RWPE1 (cell line): ENCODE measurements at regions not wholly inside any gene's neighbourhood (a gene's known extent, or its start where the extent isn't known, plus 50 kb on each side); places are given as distances from the start of the nearest gene placed in this dataset.

Source experiments
- CTCF ChIA-PET: fragments of 350-600 bp; sonication (Branson Sonifier 250); formaldehyde crosslinking; extraction: SDS; loops from one replicate; lab custom pipeline; 2021; lab: Yijun Ruan, JAX
- POLR2A ChIA-PET: fragments of 400-600 bp; formaldehyde crosslinking; extraction: SDS; loops from one replicate; lab custom pipeline; 2020; ENCODE audit warnings: antibody characterized with exemption; ENCODE audit not compliant: low non-redundant PET; lab: Yijun Ruan, JAX
- DNase-seq: peaks from one replicate; pipeline ENCODE4 v3.0.0; 2012; ENCODE audit warnings: low spot score
- H3K27ac ChIP-seq: fragments of 450-650 bp; 2 replicates; pipeline ENCODE4 v1.5.1; 2017
- TF ChIP-seq, protein P1 (sequence below): fragments of 450-650 bp; conservative IDR thresholded peaks from 2 replicates; pipeline ENCODE4 v1.5.1; 2017; ENCODE audit warnings: low read depth, mild to moderate bottlenecking

DNA sequence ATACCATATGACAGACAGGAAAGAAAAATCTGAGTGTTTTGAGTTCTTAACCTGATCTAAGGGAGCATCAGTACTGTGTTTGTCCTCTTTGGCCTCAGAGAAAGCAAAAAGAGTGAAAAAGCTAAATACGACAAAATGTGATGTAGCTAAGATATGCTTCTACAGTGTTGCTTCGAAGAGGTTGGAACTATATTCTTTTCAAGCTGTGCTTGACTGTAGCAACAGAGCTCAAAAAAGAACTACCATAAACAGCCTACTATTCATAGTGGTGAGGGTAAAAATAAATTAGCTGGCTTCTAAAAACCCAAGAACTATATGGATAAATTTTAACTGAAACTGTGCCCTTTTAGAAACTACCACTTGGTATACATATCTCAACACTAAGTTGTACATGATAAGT lies 881.8 kb upstream of the PCDH10 start:
- CTCF ChIA-PET: no interaction called here
- no peak for DNase-seq
- TF ChIP-seq, protein P1, sequence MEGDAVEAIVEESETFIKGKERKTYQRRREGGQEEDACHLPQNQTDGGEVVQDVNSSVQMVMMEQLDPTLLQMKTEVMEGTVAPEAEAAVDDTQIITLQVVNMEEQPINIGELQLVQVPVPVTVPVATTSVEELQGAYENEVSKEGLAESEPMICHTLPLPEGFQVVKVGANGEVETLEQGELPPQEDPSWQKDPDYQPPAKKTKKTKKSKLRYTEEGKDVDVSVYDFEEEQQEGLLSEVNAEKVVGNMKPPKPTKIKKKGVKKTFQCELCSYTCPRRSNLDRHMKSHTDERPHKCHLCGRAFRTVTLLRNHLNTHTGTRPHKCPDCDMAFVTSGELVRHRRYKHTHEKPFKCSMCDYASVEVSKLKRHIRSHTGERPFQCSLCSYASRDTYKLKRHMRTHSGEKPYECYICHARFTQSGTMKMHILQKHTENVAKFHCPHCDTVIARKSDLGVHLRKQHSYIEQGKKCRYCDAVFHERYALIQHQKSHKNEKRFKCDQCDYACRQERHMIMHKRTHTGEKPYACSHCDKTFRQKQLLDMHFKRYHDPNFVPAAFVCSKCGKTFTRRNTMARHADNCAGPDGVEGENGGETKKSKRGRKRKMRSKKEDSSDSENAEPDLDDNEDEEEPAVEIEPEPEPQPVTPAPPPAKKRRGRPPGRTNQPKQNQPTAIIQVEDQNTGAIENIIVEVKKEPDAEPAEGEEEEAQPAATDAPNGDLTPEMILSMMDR: no peak
- POLR2A ChIA-PET: no interaction called here
- no peak overlapping the region for H3K27ac ChIP-seq

DNA sequence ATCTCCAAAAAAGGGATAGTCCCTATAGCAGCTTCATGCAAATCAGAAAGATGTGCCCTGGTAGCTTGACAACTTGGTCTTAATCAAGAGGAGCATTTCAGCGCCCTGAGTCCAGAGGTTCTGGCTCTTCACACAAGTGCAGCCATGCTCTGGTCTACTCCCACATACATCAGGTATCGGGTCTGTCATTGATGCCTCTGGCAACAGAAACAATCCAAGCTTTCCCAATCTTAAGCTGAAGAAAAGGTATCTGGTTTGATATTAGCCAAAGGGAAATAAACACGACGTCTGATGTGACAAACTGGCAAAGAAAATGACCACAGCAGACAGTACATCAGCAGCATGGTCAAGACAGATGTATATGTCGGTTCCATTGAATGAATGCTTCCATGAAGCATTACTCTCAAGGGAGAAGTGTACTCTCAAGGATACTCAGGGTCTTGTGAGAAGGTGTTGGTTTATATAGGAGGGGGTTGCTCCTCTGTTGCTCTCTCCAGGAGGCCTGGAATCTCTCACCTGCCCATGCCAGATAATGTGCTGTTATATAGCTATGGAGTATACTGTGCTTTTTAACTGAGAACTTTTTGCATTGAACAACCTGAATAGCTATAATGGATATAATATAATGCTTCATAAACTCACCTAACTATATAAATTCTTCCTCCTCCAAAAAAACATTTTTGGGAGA lies 879.6 kb upstream of the PCDH10 start:
- TF ChIP-seq, protein P1: no peak
- no peak overlapping the region for H3K27ac ChIP-seq
- DNase-seq: no peak
- POLR2A ChIA-PET: no interaction called here
- CTCF ChIA-PET: interaction anchor here (0.6 kb wide), 1 partner anchor 30 kb away, joined by 4 read pairs; no protein-coding TSS in a partner anchor

DNA sequence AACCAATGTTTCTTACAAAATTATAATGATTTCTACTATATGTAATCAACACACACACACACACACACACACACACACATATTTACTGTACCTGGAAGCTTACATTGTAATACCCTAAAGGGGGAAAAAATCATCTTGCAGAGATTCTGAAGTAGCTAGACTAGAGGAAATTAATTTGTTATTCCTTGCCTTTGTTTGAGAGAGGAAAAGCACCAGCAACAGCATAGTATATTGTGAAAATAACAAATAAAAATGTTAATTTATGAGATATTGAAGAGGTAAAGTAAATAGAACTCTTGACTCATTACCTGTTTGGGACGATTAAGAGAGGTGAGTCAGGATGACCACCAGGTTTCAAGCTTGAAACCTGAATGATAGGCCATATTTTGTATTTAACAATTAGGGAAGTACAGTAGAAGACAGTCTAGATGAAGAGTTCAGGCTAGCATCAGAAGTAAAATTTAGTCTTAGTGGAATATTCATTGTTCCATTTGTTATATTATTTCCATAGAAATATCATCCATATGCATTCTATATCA lies 873.4 kb upstream of the PCDH10 start:
- POLR2A ChIA-PET: interaction anchor here (0.5 kb wide), 1 partner anchor 40 kb away, joined by 5 read pairs; no protein-coding TSS in a partner anchor
- peak; percentile 23 for DNase-seq
- H3K27ac ChIP-seq: no peak overlapping the region
- TF ChIP-seq, protein P1: no peak
- CTCF ChIA-PET: no interaction called here

DNA sequence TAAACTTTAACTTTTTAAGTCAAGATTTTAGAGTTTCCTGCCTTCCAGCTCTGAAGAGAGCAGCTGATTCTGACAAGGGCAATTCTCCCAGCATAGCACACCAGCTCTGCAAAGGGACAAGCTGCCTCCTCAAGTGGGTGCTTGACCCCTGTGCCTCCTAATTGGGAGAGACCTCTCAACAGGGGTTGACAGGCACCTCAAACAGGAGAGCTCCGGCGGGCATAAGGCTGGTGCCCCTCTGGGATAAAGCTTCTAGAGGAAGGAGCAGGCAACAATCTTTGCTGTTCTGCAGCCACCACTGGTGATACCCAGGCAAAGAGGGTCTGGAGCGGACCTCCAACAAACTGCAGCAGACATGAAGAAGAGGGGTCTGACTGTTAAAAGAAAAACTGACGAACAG lies 872.9 kb upstream of the PCDH10 start:
- TF ChIP-seq, protein P1: no peak
- POLR2A ChIA-PET: interaction anchor here (0.5 kb wide), 1 partner anchor 40 kb away, joined by 5 read pairs; no protein-coding TSS in a partner anchor
- no peak for DNase-seq
- CTCF ChIA-PET: interaction anchor here (0.6 kb wide), 1 partner anchor 45 kb away, joined by 3 read pairs; no protein-coding TSS in a partner anchor
- no peak overlapping the region for H3K27ac ChIP-seq

DNA sequence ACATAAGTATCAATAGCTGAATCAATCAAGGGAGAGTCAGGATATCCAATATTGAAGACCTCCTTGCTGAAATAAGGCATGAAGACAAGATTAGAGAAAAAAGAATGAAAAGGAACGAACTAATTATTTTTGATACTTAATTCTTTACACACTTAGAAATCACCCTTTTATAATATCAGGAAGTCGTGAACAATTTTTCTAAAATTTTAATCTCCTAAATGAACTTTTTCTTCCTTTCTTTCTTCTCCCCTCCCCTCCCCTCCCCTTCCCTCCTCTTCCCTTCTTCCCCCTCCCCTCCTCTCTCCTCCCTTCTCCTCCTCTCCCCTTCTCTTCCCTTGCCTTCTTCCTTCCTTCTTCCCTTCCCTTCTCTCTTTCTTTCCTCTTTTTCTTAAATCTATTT lies 872.1 kb upstream of the PCDH10 start:
- TF ChIP-seq, protein P1: no peak
- ChIA-PET POLR2A (no interaction called here), CTCF (no interaction called here)
- no peak overlapping the region for H3K27ac ChIP-seq
- no peak for DNase-seq

DNA sequence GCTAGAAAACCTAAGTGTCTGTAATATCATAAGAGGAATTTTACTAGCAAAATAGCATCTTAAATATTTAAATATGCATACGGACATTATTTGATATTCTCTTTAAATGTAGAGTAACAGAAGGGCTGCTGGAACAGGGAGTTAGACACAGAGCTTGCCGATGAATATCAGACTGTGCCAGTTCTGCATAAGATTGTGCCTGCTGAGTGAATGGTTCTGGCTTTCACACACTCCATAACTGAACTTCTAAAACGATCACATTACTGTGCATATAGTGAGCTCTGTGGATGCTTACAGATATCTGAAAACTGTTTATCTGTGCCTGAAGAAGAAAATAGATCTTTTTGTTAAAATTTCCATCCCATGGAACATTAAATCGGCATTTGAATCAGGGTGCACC lies 867.4 kb upstream of the PCDH10 start:
- TF ChIP-seq, protein P1: no peak
- no peak for DNase-seq
- POLR2A ChIA-PET: no interaction called here
- H3K27ac ChIP-seq: no peak overlapping the region
- CTCF ChIA-PET: no interaction called here
